OCI-LY1 (cell line): ENCODE measurements at regions not wholly inside any gene's neighbourhood (a gene's known extent, or its start where the extent isn't known, plus 50 kb on each side); places are given as distances from the start of the nearest gene placed in this dataset.

Experiments used
- EZH2 ChIP-seq: fragments of 200-600 bp; sonication (generic), shearing (Covaris generic); IDR thresholded peaks from 2 replicates; pipeline ENCODE4 v1.8.0; 2017; ENCODE audit warnings: borderline replicate concordance, mixed run types, mild to moderate bottlenecking, antibody characterized with exemption, low read length, moderate library complexity, mixed read lengths
- TF ChIP-seq, protein P1 (sequence below): fragments of 200-600 bp; sonication (generic), shearing (Covaris generic); IDR thresholded peaks from 2 replicates; pipeline ENCODE4 v1.5.1; 2017; ENCODE audit warnings: mild to moderate bottlenecking, antibody characterized with exemption, low read length, moderate library complexity, mixed read lengths

DNA sequence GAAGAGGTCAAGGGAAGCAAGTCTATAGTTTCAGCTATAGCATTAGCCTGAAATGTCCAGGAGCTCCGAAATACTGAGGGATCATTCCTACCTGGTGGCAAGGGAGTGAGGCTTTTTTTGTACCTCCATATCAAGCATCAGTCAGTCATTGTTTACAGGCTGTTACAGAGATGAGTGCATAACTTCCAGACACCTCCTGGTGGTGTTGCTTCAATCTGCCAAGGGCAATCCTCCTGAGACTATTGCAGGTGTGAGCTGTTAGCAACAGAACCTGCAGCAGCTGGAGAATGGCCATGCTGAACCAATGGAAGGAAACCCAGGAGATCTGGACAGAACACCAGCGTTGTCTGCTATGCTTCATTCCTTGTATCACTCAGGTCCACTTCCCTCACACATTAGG, 80.0 kb upstream of the SLC8A3 start:
- TF ChIP-seq, protein P1, sequence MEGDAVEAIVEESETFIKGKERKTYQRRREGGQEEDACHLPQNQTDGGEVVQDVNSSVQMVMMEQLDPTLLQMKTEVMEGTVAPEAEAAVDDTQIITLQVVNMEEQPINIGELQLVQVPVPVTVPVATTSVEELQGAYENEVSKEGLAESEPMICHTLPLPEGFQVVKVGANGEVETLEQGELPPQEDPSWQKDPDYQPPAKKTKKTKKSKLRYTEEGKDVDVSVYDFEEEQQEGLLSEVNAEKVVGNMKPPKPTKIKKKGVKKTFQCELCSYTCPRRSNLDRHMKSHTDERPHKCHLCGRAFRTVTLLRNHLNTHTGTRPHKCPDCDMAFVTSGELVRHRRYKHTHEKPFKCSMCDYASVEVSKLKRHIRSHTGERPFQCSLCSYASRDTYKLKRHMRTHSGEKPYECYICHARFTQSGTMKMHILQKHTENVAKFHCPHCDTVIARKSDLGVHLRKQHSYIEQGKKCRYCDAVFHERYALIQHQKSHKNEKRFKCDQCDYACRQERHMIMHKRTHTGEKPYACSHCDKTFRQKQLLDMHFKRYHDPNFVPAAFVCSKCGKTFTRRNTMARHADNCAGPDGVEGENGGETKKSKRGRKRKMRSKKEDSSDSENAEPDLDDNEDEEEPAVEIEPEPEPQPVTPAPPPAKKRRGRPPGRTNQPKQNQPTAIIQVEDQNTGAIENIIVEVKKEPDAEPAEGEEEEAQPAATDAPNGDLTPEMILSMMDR, result no peak
- no peak for TF ChIP-seq EZH2
